DOHH2 (cell line): ENCODE measurements at regions not wholly inside any gene's neighbourhood (a gene's known extent, or its start where the extent isn't known, plus 50 kb on each side); places are given as distances from the start of the nearest gene placed in this dataset.

ENCODE experiments used
- EZH2phosphoT487 ChIP-seq: fragments of 200-600 bp; sonication (generic); IDR thresholded peaks from 2 replicates; pipeline ENCODE4 v1.6.1; 2017; ENCODE audit warnings: borderline replicate concordance, mild to moderate bottlenecking, antibody characterized with exemption, low read length, moderate library complexity, mixed read lengths
- TF ChIP-seq, protein P1 (sequence below): fragments of 200-600 bp; sonication (generic); IDR thresholded peaks from one replicate; pipeline ENCODE4 v1.5.1; 2014; ENCODE audit warnings: antibody characterized with exemption, mild to moderate bottlenecking, low read depth, low read length; ENCODE audit not compliant: poor library complexity, severe bottlenecking

DNA sequence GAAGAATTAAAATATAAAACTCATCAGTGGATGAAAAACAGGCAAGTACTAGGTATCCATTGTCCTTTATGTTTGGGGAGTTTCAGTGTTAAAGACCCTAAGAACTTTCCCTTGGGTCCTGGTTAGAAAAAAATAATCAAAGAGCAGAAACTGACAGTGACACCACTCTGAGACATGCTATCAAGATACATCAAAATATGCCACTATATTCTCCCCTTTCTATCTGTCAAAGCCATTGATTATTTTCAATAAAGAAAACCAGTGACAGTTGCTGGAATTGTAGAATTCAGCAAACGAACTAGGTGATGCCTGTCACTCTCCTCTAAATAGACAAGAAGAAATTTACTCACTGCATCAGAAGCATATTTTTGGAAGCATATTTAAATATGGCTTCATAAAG is 496.7 kb upstream of the CFAP20DC start:
- TF ChIP-seq, protein P1, sequence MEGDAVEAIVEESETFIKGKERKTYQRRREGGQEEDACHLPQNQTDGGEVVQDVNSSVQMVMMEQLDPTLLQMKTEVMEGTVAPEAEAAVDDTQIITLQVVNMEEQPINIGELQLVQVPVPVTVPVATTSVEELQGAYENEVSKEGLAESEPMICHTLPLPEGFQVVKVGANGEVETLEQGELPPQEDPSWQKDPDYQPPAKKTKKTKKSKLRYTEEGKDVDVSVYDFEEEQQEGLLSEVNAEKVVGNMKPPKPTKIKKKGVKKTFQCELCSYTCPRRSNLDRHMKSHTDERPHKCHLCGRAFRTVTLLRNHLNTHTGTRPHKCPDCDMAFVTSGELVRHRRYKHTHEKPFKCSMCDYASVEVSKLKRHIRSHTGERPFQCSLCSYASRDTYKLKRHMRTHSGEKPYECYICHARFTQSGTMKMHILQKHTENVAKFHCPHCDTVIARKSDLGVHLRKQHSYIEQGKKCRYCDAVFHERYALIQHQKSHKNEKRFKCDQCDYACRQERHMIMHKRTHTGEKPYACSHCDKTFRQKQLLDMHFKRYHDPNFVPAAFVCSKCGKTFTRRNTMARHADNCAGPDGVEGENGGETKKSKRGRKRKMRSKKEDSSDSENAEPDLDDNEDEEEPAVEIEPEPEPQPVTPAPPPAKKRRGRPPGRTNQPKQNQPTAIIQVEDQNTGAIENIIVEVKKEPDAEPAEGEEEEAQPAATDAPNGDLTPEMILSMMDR = no peak
- no peak for TF ChIP-seq EZH2phosphoT487
